Epidermal melanocyte (primary cell): ENCODE measurements at regions not wholly inside any gene's neighbourhood (a gene's known extent, or its start where the extent isn't known, plus 50 kb on each side); places are given as distances from the start of the nearest gene placed in this dataset.
"Not testable (repeated sequence)": the region's sequence is repeated elsewhere in the genome, so short reads cannot be mapped to it uniquely, and the experiment has no call there.

Experiments
- DNase-seq: peaks from one replicate; pipeline ENCODE4 v3.0.0; 2011; ENCODE audit warnings: low spot score; ENCODE audit not compliant: insufficient read length

GRCh38 chr12:89160716-89161123 is 191.6 kb downstream of the DUSP6 start:
- DNase-seq, result no peak

DNA sequence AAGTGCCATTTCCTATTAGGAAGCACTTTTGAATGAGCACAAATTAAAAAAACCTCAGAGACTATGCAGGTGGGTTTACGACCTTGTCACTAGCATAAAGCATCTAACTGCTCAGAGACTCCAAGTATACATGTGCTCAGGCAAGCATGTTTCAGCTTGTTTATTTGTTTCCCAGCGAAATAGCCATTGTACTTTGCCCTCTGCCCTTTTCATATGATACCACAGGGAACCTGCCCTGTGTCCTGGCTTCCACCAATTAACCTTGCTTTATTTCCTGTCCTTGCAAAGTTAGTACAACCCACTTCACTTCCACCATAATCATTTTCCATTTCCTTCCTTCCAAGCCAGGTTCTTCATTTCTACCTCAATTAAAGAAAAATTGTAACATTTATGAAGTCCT is 194.9 kb downstream of the DUSP6 start:
- no peak for DNase-seq

DNA sequence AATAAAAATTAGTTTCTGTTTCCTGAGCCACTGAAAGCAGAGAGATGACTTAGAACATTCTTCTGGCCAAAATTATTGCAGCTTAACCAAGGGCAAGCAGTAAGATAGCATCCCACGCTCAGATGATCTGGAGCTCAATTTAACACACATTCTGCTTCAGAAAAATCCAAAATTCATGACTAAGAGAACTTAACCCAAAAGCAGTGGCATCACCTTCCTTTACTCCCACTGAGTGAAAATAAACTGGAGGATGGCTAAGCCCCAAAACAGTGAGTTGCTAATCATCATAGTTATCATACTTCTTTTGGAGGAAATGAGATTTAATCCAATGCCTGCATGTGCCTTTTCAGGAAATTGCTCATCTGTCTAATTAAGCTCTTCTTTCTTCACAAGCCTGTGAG is 195.4 kb downstream of the DUSP6 start:
- no peak for DNase-seq

- DNase-seq, result no peak
These were observed 196.0 kb downstream of the DUSP6 start for GRCh38 chr12:89156340-89156739.

- no peak for DNase-seq
These were observed 196.5 kb downstream of the DUSP6 start for GRCh38 chr12:89155826-89156225.

GRCh38 chr12:89154743-89155499 is 197.4 kb downstream of the DUSP6 start:
- no peak for DNase-seq

GRCh38 chr12:89153341-89153740 is 199.0 kb downstream of the DUSP6 start:
- DNase-seq, result no peak

- DNase-seq, result no peak
These were observed 200.8 kb downstream of the DUSP6 start for GRCh38 chr12:89151536-89151935.

DNA sequence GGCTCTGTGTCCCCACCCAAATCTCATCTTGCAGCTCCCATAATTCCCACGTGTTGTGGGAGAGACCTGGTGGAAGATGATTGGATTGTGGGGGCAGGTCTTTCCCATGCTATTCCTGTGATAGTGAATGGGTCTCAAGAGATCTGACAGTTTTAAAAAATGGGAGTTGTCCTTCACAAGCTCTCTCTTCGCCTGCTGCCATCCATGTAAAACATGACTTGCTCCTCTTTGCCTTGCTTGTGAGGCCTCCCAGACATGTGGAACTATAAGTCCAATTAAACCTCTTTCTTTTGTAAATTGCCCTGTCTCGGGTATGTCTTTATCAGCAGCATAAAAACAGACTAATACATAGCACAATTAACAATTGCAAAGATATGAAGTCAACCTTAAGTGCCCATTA is 201.5 kb downstream of the DUSP6 start:
- not testable (repeated sequence) for DNase-seq

DNA sequence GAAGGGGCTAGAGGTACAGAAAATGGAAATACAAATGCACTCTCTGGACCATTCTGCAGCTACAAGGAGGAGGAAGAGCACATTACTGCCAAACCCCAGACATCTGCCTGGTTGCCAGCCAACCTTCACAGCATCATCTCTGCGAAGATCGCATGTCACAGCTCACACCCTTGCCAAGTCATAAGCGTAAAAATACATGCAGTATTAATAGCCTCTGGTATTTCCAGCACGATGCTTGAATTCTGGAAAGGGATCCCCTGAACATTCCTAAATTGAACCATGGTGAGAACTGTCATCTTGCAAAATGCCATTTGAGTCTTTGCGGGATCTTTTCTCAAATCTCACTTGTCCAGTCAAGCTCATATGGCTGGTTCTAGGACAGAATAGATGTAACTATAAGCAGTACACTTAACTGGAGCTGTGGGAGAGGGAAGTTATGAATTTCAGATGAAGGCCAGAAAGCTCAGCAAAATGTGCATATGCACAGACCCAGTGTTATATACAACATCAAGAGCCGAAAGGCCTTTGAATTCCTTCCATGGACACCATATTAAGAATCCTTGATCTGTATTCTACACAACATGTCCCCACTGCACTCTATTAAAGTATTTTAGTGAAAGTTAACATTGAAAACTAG is 211.6 kb downstream of the DUSP6 start:
- no peak for DNase-seq

- no peak for DNase-seq
These were observed 212.2 kb downstream of the DUSP6 start for GRCh38 chr12:89140141-89140540.

- DNase-seq, result no peak
These were observed 212.9 kb downstream of the DUSP6 start for GRCh38 chr12:89139390-89139789.

- DNase-seq, result no peak
These were observed 214.1 kb downstream of the DUSP6 start for GRCh38 chr12:89138048-89138852.

- DNase-seq, result no peak
These were observed 216.2 kb downstream of the DUSP6 start for GRCh38 chr12:89135976-89136634.

- DNase-seq, result no peak
These were observed 218.0 kb downstream of the DUSP6 start for GRCh38 chr12:89134213-89134770.

- DNase-seq, result no peak
These were observed 223.0 kb downstream of the DUSP6 start for GRCh38 chr12:89129167-89129870.

- no peak for DNase-seq
These were observed 225.6 kb downstream of the DUSP6 start for GRCh38 chr12:89126712-89127111.

- no peak for DNase-seq
These were observed 229.4 kb downstream of the DUSP6 start for GRCh38 chr12:89122852-89123251.

- no peak for DNase-seq
These were observed 234.8 kb downstream of the DUSP6 start for GRCh38 chr12:89117448-89118034.

- no peak for DNase-seq
These were observed 240.3 kb downstream of the DUSP6 start for GRCh38 chr12:89111964-89112363.
